ENCODE measurements at regions not wholly inside any gene's neighbourhood (a gene's known extent, or its start where the extent isn't known, plus 50 kb on each side); places are given as distances from the start of the nearest gene placed in this dataset.

- DNase-seq = no peak
These were observed 524.8 kb downstream of the FUT8 start for GRCh38 chr14:65937079-65937959.

- no peak for DNase-seq
These were observed 525.4 kb downstream of the FUT8 start for GRCh38 chr14:65937960-65938316.

DNA sequence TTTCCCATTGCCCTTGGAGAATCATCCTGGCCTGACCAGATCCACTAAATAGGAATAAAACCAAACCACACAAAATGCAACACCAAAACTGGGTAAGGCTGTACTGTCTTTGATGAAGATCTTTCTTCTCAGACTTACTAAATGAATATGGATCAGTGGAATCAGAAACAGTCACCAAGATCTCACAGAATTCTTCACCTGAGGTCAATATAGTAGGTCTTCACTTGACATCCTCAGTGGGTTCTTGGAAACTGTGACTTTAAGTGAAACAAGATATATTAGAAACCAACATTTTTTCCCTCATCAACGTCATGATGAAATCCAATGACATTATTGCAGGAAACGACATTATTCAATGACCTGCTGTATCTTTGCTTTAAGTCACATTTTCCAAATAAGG, 526.2 kb downstream of the FUT8 start:
- no peak for DNase-seq

DNA sequence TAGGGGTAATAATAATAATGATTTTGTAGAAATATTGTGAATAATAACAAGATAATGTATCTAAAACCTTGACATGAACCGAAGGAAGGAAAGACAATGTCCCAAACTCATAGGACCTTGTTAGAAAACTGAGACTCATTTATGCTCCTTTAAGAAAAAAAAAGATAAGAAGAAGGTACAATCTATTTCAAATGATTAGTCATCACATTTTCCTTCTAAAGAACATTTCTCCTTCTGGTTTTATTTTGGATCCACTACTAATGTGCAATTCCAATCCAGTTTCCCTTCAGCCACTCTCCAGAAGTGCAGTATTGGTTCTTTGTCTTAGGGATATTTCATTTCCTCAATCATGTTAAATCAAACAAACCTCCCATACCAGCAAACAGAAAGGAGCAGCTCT, 526.7 kb downstream of the FUT8 start:
- DNase-seq = no peak

DNA sequence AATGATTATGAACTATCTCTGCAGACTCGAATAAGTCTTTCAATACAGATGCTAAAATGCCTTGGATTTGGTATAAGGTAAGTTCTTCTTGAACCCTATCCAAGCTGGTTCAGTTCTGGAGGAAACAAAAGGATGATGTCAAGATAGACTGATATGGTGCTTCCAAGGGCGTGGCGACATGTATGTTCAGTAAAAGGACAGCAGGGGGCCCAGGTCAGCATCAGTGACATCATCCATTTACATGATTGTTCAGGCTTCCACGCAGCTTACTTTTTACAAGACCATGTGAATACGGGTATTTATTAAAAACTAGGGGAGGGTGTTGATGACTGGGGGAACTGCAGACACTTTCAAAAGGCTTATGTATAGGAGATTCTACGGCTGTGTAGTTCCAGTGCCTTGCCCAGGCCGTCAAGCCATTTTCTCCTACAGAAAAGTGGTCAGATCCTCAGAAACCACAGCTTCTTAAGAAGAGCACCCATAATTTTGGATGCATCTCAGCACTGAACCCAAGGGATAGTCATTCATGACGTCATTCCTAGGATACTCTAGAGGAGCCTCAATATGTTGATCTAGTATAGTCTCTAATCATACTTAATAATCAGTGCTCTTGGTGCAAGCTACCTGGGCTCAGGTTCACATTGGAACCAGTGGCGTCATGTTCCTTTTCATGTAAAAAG, 527.7 kb downstream of the FUT8 start:
- DNase-seq = no peak

- DNase-seq = no peak
These were observed 528.6 kb downstream of the FUT8 start for GRCh38 chr14:65941091-65941490.

GRCh38 chr14:65943150-65943549, 530.6 kb downstream of the FUT8 start:
- DNase-seq = no peak

- DNase-seq = no peak
These were observed 531.4 kb downstream of the FUT8 start for GRCh38 chr14:65943916-65944410.

DNA sequence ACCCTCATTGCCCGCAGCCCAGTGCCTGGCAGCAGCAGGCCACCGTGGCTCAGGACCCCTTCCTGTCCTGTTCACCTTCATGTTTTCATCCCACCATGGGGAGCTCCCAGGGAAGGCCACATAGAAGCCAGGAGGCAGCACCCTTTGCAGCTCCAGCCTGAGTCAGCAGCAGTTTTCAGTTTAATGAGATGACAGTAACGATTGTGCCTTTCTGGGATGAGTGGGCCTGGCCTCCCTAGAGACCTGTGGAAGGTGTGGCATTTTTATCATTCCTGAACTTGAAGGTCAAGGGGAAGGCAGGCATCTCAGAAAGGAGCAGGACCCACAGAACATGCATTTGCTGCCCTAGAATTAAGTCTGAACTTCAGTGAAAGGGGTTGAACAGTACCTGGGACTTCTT, 532.8 kb downstream of the FUT8 start:
- no peak for DNase-seq

- no peak for DNase-seq
These were observed 534.0 kb downstream of the FUT8 start for GRCh38 chr14:65946494-65946893.

DNA sequence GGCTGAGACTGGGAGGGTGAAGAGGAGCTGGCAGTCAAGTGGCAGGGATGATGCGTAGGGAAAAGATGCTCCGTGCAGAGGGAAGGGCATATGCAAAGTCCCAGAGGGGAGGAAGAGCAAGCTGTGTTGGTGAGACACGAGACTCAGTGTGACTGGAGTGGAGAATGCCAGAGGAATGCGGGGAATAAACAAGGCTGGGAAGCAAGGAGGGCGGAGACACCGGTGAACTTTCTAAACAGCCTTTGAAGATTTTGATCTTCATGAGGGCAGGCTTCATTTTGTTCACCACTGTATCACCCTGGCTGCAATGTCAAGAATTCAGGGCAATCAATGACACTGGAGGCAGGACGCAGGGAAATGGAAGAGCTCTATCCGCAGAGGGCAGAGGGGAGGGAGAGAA, 535.8 kb downstream of the FUT8 start:
- no peak for DNase-seq

GRCh38 chr14:65949711-65950516, 536.3 kb upstream of the CCDC196 start:
- DNase-seq = no peak

DNA sequence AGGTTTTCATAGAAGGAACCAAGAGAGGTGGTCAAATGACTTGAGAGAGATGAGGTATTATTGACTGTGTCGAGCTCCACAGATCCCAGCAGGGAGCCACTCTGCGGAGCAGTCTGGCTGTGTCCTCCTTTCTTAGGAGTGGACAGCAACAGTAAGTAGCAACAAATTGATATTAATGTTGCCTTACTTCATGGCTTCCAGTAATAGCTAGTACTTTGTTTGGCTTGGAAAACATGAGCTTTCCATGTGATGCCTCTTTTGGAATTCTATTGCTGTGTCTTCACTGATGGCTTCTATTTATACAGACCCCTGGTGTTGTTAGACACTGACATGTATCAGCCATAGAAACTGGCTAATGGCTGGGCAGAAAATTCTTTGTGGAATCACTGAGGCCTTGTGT, 531.2 kb upstream of the CCDC196 start:
- DNase-seq = no peak

- no peak for DNase-seq
These were observed 528.5 kb upstream of the CCDC196 start for GRCh38 chr14:65957631-65958205.

DNA sequence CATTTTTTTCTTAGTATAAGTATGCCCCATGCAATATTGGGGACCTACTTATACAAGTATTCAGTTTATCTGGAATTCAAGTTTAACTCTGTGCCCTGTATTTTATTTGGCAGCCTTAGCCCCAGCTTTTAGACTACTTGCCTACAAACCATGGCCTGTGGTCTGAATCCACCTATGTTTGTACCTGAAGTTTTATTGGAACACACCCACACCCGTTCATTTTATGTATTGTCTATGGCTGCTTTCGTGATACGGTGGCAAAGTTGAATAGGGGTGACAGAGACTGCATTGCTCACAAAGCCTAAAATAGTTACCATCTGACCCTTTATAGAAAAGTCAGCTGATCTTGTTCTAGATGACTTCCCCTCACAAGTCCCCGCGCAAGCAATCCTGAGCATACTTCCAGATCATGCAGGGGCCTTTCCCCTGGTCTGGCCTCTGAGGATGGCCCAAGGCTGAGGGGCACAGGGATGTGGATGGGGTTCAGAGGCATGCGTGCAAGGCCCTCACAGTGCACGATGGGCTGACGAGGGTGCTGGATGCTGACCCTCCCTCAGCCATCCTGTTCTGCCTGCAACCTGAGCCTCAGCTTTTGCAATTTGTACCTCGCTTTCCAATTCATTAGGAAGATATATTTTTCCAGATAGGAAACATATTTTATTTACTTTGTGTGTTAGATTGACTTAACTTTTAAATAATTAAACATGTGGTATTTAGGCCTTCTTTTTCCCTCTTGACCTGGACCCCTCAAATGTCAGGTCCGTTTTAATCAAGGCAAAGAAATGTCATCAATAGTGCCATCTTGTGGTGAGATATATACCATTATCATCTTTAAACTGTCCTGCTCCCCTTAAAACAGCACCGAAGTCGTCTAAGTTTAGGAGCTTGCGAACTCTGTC, 527.3 kb upstream of the CCDC196 start:
- DNase-seq = no peak

GRCh38 chr14:65959563-65960024, 526.6 kb upstream of the CCDC196 start:
- no peak for DNase-seq

GRCh38 chr14:65961004-65961403, 525.2 kb upstream of the CCDC196 start:
- DNase-seq = peak; percentile 50

GRCh38 chr14:65962952-65963351, 523.2 kb upstream of the CCDC196 start:
- DNase-seq = no peak

DNA sequence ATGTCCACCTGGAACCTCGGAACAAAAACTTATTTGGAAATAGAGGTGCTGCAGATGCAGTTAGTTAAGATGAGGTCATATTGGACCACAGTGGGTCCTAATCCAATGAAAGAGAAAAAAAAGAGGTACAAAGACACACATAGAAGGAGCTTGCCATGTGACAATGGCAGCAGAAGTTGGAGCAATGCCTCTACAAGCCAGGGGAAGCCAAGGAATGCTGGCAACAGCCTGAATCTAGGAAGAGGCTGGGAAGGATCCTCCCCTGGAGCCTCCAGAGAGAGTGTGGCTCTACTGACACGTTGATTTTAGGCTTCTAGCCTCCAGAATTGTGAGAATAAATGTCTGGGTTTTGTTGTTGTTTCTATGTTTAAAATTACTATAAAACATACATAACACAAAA, 521.8 kb upstream of the CCDC196 start:
- no peak for DNase-seq

GRCh38 chr14:65966188-65966587, 520.0 kb upstream of the CCDC196 start:
- no peak for DNase-seq

DNA sequence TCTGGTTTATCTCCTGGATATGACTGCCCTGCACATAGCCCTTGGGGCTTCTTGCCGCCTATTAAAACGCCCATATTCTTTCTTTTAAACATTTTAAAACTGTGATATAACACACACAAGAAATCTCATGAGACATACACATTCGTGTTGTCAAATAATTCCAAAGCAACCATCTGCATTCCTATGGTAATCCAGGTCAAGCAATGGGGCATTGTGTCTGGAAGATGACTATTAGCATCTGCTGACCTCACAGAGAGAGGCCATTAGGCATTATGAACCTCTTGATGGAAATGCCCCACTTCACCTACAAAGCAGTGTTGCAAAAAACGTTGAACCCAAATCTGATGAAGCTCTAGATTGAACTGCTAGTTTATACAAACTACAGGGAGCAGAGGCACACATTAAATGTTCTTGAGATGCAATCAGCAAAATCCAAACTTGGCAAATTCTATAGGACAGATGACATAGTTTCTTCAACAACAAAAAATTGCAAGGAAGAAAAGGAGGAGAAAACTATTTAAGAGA, 513.8 kb upstream of the CCDC196 start:
- no peak for DNase-seq

GRCh38 chr14:65972891-65973290, 513.3 kb upstream of the CCDC196 start:
- DNase-seq = no peak
